ENCODE measurements at regions not wholly inside any gene's neighbourhood (a gene's known extent, or its start where the extent isn't known, plus 50 kb on each side); places are given as distances from the start of the nearest gene placed in this dataset.
"Not testable (repeated sequence)": the region's sequence is repeated elsewhere in the genome, so short reads cannot be mapped to it uniquely, and the experiment has no call there.

GRCh38 chr2:67585400-67585799, 188.3 kb downstream of the ETAA1 start:
- H3K9ac ChIP-seq (replicated peaks; ENCODE audit: extremely low read depth, insufficient read depth, low read length), result no peak overlapping the region
- no peaks in the 10 kb centered on the region for H3K9me1 ChIP-seq (replicated peaks; ENCODE audit: control insufficient read depth, extremely low read depth, insufficient read depth, low read length)
- TF ChIP-seq, protein P1, sequence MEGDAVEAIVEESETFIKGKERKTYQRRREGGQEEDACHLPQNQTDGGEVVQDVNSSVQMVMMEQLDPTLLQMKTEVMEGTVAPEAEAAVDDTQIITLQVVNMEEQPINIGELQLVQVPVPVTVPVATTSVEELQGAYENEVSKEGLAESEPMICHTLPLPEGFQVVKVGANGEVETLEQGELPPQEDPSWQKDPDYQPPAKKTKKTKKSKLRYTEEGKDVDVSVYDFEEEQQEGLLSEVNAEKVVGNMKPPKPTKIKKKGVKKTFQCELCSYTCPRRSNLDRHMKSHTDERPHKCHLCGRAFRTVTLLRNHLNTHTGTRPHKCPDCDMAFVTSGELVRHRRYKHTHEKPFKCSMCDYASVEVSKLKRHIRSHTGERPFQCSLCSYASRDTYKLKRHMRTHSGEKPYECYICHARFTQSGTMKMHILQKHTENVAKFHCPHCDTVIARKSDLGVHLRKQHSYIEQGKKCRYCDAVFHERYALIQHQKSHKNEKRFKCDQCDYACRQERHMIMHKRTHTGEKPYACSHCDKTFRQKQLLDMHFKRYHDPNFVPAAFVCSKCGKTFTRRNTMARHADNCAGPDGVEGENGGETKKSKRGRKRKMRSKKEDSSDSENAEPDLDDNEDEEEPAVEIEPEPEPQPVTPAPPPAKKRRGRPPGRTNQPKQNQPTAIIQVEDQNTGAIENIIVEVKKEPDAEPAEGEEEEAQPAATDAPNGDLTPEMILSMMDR (IDR thresholded peaks at IDR 0.05; ENCODE audit: extremely low read depth in 1 of 2, insufficient read depth in 1 of 2, low read depth in 1 of 2, low read length in 2 of 2), result no peak
- TF ChIP-seq POLR2A (IDR thresholded peaks at IDR 0.05; ENCODE audit: low read depth, low read length), result no peak
- no peaks in the 10 kb centered on the region for H3K9me3 ChIP-seq (replicated peaks; ENCODE audit: control insufficient read depth, insufficient read depth, low read length)
- H3K4me3 ChIP-seq (replicated peaks in 1 of 3; ENCODE audit: insufficient read depth in 1 of 3, low read depth in 1 of 3, low read length in 3 of 3), result no peak overlapping the region
- H3K27ac ChIP-seq (ENCODE audit: insufficient read depth, low read depth, low read length), result no peak overlapping the region
- no peak for DNase-seq (ENCODE audit: low read depth, low spot score)
- BruUV-seq (replicated peaks), result no TSS peak
- intact Hi-C loops (cut with micrococcal nuclease), result no loop called here
- no peaks in the 10 kb centered on the region for H4K20me1 ChIP-seq (replicated peaks; ENCODE audit: control insufficient read depth, extremely low read depth, insufficient read depth, low read length)
- H3K36me3 ChIP-seq (ENCODE audit: control insufficient read depth in 2 of 2, extremely low read depth in 1 of 2, insufficient read depth in 2 of 2, low read length in 2 of 2), result no peaks in the 10 kb centered on the region
- H3K4me2 ChIP-seq (ENCODE audit: insufficient read depth, low read length), result no peak overlapping the region
- no peaks in the 10 kb centered on the region for H3K27me3 ChIP-seq (ENCODE audit: control insufficient read depth in 2 of 2, insufficient read depth in 2 of 2, low read length in 2 of 2)
- dilution Hi-C loops (cut with MboI; ENCODE audit: extremely low pct_ligation_motif_present, low sequenced_read_pairs), result no loop called here
- H3K79me2 ChIP-seq (ENCODE audit: control insufficient read depth, insufficient read depth, low read length), result no peaks in the 10 kb centered on the region
- ChIA-PET POLR2A (no interaction called here), CTCF (interaction anchor here (1.3 kb wide), 1 partner anchor 11 kb away, joined by 3 read pairs; no protein-coding TSS in a partner anchor)
- no peaks in the 10 kb centered on the region for H3K4me1 ChIP-seq (ENCODE audit: control insufficient read depth, extremely low read depth, insufficient read depth, low read length)
- FAIRE-seq, result no peak
- no peak overlapping the region for H2AFZ ChIP-seq (ENCODE audit: low read depth, low read length)

GRCh38 chr2:67589121-67589520, 192.0 kb downstream of the ETAA1 start:
- H3K4me1 ChIP-seq (ENCODE audit: control insufficient read depth, extremely low read depth, insufficient read depth, low read length); H3K36me3 ChIP-seq (ENCODE audit: control insufficient read depth in 2 of 2, extremely low read depth in 1 of 2, insufficient read depth in 2 of 2, low read length in 2 of 2); H3K4me2 ChIP-seq (ENCODE audit: insufficient read depth, low read length); BruUV-seq (replicated peaks); H4K20me1 ChIP-seq (replicated peaks; ENCODE audit: control insufficient read depth, extremely low read depth, insufficient read depth, low read length); H3K9me1 ChIP-seq (replicated peaks; ENCODE audit: control insufficient read depth, extremely low read depth, insufficient read depth, low read length); dilution Hi-C loops (cut with MboI; ENCODE audit: extremely low pct_ligation_motif_present, low sequenced_read_pairs); POLR2A ChIA-PET; H3K27ac ChIP-seq (ENCODE audit: insufficient read depth, low read depth, low read length); FAIRE-seq; CTCF ChIA-PET; H3K27me3 ChIP-seq (ENCODE audit: control insufficient read depth in 2 of 2, insufficient read depth in 2 of 2, low read length in 2 of 2); H3K4me3 ChIP-seq (replicated peaks in 1 of 3; ENCODE audit: insufficient read depth in 1 of 3, low read depth in 1 of 3, low read length in 3 of 3); H3K9ac ChIP-seq (replicated peaks; ENCODE audit: extremely low read depth, insufficient read depth, low read length); intact Hi-C loops (cut with micrococcal nuclease); H2AFZ ChIP-seq (ENCODE audit: low read depth, low read length); H3K9me3 ChIP-seq (replicated peaks; ENCODE audit: control insufficient read depth, insufficient read depth, low read length); DNase-seq (ENCODE audit: low read depth, low spot score); H3K79me2 ChIP-seq (ENCODE audit: control insufficient read depth, insufficient read depth, low read length): not testable (repeated sequence)

DNA sequence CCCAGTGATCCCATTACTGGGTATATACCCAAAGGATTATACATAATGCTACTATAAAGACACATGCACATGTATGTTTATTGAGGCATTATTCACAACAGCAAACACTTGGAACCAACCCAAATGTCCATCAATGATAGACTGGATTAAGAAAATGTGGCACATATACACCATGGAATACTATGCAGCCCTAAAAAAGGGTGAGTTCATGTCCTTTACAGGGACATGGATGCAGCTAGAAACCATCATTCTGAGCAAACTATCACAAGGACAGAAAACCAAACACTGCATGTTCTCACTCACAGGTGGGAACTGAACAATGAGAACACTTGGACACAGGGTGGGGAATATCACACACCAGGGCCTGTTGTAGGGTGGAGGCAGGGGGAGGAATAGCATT, 197.4 kb downstream of the ETAA1 start:
- H3K36me3 ChIP-seq (ENCODE audit: control insufficient read depth in 2 of 2, extremely low read depth in 1 of 2, insufficient read depth in 2 of 2, low read length in 2 of 2); H3K27ac ChIP-seq (ENCODE audit: insufficient read depth, low read depth, low read length); BruUV-seq (replicated peaks); POLR2A ChIA-PET; H3K4me1 ChIP-seq (ENCODE audit: control insufficient read depth, extremely low read depth, insufficient read depth, low read length); H3K4me2 ChIP-seq (ENCODE audit: insufficient read depth, low read length); DNase-seq (ENCODE audit: low read depth, low spot score); H3K9ac ChIP-seq (replicated peaks; ENCODE audit: extremely low read depth, insufficient read depth, low read length); FAIRE-seq; intact Hi-C loops (cut with micrococcal nuclease); dilution Hi-C loops (cut with MboI; ENCODE audit: extremely low pct_ligation_motif_present, low sequenced_read_pairs); H2AFZ ChIP-seq (ENCODE audit: low read depth, low read length); H3K27me3 ChIP-seq (ENCODE audit: control insufficient read depth in 2 of 2, insufficient read depth in 2 of 2, low read length in 2 of 2); H4K20me1 ChIP-seq (replicated peaks; ENCODE audit: control insufficient read depth, extremely low read depth, insufficient read depth, low read length); H3K79me2 ChIP-seq (ENCODE audit: control insufficient read depth, insufficient read depth, low read length); CTCF ChIA-PET; H3K9me3 ChIP-seq (replicated peaks; ENCODE audit: control insufficient read depth, insufficient read depth, low read length); H3K9me1 ChIP-seq (replicated peaks; ENCODE audit: control insufficient read depth, extremely low read depth, insufficient read depth, low read length); H3K4me3 ChIP-seq (replicated peaks in 1 of 3; ENCODE audit: insufficient read depth in 1 of 3, low read depth in 1 of 3, low read length in 3 of 3): not testable (repeated sequence)
